CD4-positive, alpha-beta T cell treated with Interleukin-6 at 100 ng/mL for 8 hours (primary cell): ENCODE measurements at regions not wholly inside any gene's neighbourhood (a gene's known extent, or its start where the extent isn't known, plus 50 kb on each side); places are given as distances from the start of the nearest gene placed in this dataset.
"Not testable (repeated sequence)": the region's sequence is repeated elsewhere in the genome, so short reads cannot be mapped to it uniquely, and the experiment has no call there.

Experiments used
- DNase-seq: peaks from one replicate; pipeline ENCODE4 v3.0.0-alpha.2; 2020; ENCODE audit warnings: mixed read lengths, low spot score

DNA sequence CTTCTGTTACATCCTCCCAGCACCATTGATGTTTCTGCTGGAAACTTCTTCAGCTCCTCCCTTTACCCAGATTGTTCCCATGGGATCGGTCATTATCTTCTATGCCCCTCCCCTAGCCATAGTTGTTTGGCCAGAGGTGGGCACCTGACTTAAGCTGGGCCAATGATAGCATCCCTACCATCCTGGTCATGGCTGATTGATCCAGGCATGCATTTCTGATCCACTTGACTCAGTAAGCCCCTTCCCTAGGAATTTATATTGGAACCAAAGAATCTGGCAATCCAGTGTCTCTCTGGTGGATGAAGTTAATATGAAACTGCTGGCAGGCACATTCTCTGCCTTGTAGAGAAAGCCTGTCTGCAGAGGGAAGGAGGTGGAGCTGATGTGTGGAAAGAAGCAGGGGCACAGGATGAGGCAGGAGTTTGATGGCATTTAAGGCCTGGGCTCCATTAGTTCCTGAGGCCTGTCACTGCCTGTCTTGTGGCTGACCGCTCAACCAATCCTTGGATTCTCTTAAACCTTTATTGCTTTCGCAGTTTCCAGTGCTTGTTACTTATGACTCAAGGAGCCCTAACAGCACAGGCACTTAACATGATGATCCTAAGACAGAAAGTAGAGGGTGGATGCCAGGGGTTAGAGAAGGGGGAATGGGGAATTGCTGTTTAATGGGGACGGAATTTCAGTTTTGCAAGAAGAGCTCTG lies 152.4 kb downstream of the ABCC12 start:
- DNase-seq, result no peak

DNA sequence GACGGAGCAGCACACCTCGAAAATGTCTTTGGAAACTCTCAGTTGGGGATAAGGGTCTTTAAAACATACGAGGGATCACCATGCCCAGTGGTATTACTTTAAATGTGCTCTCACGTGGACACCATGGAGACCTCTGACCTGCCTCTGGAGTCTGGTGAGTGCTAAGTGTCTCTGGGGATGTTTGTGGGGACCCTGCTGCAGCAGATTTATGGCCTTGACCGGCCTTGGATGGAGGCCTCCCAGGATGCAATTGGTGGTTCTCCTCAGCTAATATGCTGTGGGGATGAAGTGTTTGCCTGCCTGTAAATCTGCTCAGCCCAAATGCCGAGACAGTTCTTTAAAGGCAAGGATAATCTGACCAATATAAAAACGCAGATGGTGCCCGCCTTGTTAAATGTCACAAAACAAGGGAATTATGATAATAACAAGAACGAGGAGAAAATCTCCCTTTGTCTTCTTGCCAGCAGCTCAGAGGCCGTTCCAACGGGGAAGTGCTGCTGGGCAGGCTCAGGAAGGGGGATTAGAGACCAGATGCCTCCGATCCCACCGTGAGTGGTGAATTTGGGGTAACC lies 154.4 kb downstream of the ABCC12 start:
- no peak for DNase-seq

DNA sequence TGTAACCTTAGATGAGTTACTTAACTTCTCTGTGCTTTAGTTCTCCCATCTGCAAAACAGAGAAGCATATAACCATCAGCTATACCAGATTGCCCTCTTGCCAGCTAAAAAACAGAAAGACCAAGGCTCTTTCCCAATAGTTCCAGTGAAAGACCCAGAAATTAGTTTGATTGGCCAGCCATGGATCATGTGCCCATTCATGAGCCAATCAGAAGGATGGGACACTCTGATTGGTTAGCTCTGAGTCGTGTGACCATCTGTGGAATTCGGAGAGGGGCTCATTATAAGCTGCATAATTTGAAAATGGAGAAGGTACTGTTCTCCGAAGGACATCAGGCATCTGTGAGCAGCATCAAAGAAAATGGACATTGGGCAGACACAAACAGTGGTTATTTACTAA lies 155.2 kb downstream of the ABCC12 start:
- no peak for DNase-seq

DNA sequence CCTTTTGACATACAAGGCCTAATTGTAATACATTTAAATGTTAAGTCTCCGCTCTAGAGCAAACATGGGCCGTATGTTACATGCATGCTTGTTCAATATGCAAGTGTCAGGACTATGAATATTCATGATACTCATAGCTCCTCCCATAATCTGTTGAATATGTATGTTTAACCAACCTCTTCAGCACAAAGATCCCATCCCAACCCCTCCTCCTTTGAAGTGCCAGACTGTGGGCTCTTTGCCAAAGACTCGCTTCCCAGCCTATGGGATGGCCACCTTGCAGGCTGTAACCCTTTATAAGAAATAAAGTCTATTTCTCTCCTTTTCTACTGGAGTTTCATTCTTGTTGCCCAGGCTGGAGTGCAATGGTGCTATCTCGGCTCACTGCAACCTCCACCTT lies 156.2 kb downstream of the ABCC12 start:
- no peak for DNase-seq

DNA sequence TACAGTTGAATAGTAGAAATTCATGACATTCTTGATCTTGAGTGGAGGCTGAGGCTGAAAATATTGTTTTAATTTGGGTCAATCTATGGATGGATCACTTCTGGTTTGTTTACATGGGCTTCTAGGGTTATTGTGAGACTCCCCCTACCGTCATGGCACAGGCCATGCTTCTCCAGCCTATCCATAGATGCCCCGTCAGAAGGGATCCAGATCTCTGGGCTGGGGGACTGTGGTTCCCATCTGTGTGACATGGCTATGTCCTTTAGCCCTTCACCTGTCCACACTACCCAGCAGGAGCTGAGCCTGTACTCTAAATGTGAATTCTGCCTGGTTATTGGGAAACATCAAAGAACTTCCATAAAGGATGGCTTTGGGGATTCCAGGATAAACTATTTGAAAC lies 160.4 kb downstream of the ABCC12 start:
- DNase-seq, result no peak

DNA sequence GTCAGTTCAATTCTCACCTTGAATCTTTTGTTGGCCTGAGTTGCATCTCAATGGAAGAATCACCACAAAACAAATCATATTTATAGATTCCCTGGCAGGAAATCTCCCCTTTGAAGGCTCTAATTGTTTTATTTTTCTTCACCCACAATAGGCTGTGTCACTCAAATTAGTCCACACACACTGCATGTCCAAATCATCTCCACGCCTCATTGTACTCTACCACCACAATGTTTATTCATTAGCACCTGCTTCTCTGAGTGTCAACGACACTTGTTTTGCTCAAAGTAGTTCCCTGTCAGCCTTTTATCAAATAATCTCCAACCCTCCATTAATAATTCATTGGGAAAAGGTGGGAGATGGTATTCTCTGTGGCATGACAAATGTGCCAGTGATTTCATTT lies 164.3 kb downstream of the ABCC12 start:
- no peak for DNase-seq

DNA sequence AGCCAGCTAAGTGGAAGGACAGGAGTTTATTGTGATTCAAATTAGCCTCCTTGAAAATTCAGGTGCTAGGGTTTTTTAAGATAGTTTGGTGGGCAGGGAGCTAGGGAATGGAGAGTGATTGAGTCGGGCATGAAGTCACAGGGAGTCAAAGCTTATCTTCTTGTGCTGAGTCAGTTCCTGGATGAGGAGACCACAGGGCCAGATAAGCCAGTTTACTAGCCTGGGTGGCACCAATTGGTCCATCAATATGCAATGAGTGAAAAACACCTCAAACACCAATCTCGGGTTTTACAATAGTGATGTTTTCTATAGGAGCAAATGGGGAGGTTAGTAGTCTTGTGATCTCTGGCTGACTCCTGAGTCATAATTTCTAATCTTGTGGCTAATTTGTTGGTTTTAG lies 165.1 kb downstream of the ABCC12 start:
- no peak for DNase-seq

DNA sequence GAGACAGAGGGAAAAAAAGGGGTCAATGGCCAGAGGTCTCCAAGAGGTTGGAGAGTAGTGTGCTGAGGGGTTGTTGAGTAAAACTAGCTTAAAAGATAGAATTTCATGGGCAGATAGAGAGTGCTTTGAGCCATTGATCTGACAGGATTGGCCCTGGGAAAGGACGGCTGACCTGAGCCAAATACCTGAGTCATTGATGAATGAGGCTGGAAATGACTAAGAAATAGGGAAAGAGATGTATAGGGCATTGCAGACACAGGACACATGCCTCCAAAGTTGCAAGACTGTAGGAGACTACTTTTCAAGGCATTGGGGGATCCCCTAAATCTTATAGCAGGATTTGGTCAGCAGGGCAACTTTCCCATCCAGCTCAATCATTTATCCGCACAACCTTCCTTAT lies 168.7 kb downstream of the ABCC12 start:
- DNase-seq, result no peak

DNA sequence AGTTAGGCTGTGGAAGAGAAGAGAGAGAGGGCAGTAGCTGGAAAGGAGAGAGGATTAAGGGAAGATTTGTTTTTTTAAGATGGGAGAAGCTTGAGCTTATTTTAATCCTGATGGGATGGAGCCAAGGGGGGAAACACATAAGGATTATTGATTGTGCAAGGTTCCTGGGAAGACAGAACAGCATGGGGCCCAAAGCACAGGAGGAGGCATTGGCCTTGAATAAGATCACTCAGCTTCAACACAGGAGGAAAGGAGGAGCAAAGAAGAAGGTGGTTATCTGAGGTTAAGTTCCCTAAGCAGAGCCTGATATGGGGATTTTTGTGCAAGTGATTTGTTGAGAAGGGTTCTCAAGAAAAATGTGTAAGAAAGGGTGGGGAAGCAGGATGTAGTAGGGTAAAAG lies 169.8 kb downstream of the ABCC12 start:
- DNase-seq, result no peak

DNA sequence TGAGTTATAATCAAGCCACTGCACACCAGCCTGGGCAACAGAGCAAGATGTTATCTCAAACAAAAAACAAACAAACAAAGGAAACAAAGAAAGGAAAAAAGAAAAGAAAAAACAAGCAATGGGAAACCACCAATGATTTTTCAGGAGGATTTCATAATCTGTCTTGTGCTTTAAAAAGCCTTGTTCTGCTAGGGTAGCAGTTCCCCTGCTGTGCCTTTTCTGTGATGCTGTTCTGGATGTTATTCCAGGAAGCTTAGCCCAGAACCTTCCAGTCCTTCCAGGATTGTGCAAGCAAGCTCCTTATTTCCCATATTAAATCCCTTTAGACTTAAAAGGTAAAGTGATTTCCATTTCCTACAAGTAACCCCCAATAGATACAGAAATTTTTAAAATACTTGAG lies 171.1 kb downstream of the ABCC12 start:
- no peak for DNase-seq

DNA sequence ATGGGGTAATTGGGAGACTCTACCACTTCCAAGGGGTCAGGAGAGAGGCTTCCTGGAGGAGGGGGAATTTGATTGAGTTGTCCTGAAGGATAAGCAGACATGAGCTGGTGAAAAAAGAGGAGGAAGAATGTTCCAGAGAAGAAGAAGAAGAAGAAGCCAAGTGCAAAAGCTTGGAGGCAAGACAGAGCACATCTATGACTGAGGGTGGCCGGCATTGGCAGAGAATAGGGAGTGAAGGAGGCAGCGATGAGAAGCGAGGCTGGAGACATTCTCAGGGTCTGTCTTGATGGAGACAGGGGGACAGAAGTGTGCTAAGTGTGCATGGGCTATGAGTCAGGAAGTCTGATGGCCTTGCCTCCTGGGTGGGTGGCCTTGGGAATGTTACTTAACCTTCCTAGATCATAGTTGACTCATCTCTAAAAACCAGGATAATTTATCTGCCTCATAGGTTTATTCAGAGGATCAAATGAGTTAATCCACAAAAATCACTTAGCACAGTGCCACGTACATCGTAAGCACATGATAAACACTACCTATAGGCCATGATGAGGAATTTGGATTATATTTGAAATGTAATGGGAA lies 171.7 kb downstream of the ABCC12 start:
- DNase-seq, result no peak

DNA sequence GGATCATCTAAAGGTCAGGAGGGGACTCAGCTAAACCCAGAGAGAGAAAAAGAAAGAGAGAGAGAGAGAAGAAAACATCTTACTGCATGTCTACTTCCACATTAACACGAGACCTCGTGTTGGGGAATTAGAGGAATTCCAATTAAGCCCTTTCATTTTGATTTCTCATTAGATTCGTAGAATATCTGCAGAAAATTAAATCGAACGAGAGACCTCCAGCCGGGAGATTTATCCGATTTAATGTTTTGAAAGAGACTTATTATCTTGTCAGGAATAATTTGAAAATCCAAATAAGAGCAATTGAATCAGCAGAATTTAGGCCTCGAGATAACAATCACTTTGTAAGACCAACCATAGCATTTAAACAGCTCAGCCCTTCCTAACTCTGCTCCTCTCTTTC lies 175.6 kb downstream of the ABCC12 start:
- no peak for DNase-seq

DNA sequence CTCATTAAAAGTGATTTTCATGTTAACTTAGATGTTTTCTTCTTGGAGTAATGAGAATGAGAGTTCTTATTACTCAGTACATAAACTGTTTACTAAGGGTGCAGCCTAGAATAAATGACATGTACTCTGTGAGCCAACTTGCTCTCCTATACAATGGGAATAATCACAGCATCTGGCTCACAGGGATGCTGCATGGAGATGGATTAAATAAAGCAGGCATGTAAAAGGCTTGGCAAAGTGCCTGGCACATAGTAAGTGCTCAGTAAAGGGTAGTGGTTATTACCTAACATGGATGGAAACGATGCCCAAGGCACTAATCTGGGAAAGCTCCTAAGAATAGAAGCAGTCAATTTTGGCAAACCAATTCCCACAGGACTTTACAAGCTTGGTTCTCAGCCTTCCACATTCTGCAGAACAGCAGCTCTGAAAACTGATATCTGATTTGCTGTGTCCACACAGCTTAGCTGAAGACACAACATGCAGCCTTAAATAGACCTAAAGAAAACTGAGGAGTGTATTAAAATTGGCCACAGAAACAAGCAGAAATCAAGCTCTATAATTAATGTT lies 176.1 kb downstream of the ABCC12 start:
- DNase-seq, result no peak

DNA sequence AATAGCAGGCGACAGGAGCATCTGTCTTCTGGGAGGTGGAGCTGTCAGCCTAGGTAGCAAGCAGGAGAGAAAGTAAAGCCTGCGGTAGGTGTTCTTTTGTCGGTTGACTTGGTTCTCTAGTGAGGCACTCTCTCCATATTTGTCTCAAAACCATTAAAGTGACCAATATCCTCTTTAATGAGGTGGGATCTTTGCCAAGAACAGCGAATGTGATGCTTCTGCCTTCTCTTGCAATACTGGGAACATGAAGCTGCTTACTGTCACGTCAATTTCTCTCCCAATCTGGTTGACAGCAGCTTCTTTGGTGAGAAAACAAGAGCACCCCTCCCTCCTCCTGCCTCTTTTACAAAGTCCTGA lies 176.7 kb downstream of the ABCC12 start:
- no peak for DNase-seq

DNA sequence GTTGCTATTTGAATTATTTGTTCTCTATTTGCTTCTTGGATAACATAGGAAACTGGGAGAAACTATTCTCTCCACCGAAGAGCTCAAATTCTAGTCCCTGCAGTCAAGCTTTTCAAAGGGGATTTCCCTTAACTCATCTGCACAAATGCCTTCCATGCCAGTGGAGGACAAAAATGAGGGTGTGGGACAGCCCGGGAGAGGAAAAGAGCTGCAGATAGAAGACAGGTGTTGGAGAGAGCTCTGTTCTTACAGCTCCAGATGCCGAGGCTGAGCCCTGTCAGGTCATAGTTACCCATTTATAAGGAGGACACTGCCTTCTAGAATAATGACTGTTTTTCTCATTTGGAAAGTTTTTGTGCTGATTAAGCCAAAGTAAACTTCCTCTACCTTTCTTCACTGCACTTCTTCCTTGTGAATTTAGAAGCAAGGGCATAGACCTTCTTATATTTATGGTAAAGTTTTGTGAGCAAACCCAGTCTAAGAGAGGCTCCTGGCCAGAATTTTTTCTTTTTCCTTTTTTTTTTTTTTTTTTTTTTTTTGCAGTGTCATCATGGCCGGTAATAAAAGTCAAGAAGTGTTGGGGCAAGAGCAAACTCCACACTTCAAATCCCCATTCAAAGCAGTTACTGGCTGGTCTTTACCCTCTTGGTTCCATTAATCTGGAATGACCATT lies 177.2 kb downstream of the ABCC12 start:
- DNase-seq, result no peak

DNA sequence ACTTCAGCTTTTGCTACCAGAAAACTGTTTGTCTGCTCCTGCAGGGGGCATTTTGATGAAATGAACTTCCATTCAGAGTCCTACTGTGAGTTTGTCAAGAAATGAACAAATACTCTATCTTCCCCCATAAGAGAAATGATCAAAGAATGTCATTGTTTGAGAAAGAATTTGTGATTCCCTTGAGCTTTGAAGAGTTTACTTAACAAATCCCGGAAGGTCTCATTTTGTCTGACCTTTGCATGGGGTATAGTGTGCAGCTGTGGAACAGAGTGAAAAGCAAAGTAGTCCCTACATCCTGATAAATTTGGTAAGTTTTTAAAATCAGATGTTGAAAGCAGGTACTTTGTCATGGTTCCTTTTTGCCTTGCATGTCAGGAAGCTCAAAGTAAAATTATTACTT lies 178.0 kb downstream of the ABCC12 start:
- DNase-seq, result no peak

DNA sequence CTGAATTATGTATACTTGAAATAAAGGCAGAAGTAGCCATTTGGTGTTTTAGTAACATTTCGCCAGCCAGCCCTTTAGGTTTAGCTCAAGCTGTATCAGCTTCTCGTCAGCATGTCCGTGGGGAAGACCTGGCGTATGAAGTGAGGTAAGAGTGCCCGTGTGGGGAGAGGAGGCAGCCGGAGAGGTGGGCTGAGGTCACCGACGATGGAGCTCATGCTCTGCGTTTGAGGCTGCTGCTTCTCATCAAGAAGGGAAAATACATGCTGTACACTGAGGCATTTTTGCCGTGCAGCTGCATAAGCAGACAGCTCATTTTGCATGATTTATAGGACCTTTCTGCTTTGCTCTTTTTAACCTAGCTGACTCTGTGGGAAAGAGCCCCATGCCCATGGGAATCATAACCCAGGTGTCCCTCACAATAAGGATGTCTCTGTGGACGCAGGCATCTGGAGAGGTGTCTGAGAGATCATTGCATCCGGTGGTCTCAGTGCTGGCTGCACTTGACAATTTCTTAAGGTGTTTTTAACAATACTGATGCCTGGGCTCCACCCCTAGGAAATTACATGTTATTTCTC lies 179.1 kb downstream of the ABCC12 start:
- DNase-seq, result no peak

DNA sequence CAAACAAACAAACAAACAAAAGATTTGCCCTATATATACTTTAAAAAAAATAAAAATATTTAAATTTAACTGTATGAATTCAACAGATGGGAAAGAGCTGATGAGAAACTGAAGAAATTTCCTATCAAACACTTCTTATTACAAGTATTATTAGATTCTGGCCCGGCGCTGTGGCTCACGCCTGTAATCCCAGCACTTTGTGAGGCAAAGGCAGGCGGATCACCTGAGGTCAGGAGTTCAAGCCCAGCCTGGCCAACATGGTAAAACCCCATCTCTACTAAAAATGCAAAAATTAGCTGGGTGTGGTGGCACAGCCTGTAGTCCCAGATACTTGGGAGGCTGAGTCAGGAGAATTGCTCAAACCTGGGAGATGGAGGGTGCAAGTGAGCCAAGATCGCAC lies 180.8 kb downstream of the ABCC12 start:
- DNase-seq, result not testable (repeated sequence)

DNA sequence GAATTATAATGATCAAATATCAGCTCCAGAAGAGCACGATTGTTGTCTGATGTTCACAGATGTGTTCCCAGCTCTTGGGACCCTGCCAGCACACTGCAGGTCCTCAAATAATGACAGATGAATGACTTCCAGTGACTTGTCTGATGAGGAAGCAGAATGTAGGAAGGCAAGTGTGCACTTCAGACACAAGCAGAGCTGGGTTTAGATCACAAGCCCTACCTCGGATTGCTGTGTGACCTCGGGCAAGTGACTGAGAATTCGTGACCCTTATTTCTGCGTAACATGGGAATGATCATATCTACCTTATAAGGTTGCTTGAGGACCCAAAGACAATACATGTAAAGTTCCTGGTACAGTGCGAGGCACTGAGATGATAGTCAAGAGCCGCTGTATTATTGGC lies 182.2 kb downstream of the ABCC12 start:
- DNase-seq, result no peak

DNA sequence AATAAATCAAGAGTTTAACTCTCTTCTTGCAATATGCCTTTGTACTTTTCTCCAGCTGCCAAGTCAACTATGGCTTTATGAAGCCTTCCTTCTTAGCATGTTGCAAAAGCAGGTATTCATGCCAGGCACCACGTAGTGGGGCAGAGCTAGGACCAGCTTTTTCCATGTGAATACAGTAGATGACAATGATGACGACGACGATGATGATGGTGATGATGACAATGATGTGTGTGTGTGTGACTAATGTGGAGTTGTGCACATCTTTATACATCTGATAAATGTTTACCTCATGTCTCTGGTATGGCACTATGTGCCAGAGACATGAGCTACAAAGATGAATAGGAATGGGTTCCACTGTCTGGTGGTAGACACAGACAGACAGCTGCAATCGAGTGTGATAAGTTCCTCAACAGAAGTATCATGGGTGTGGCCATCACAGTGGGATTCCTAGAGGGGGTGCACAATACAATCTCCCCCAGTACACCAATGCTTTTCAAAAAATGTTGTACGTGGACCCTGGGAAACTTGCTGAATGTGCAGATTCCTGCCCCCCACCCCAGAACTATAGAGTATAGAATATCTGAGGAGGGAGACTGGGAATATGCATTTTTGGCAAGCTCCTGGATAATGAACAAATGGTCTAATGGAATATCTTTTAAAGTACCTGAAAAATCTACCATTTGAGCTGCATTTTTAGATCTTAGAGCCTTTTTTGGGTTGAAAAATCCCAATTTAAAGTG lies 183.4 kb downstream of the ABCC12 start:
- DNase-seq, result no peak

DNA sequence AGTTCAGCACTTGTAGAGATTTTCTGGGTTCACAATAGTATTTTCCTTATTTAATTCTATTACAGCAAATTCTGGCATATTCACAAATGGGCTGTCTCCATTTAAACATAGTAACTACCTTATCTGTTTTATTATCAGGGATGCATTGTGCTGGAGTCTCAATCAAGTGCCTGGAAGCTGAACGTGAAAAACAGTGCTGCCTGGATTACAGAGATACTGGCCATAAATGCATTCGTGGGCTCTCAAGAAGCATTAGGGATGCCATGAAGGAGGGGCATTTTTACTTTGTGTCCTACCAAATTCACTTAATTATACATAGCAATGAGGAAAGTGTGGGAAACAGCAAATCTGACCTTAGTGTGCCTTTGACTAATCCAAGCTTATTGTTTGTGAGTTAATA lies 184.6 kb downstream of the ABCC12 start:
- no peak for DNase-seq

DNA sequence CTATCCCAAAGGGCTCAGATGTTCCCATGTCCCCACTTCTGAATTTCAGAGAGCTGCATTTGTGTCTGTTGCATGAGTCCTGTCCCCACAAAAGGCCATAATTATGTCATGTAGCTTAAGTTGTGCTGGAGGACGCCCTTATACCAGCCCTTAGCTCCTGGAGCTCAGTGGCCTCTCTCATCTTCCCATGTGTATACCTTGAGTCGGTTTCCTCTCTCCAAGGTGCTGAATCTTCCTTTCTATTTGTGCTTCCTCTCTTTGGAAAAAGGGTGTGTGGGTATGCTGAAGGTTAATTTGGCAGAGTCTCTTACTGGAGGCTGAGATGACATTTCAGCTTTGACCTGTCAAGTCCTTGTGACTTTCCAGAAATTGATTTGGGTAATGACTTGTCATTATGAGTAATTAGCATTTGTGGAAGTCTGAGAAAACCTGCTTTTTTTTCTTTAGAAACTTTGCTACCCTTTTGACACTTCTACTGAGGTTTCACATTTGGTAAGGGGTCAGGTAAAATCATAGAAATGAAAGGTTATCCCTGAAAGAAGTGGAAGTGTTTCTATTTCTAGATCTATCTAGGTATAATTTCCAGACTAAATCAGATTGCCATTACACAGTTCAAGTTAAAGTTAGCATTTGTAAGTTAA lies 185.4 kb downstream of the ABCC12 start:
- DNase-seq, result no peak
